SU-DHL-6 (cell line): ENCODE measurements at regions not wholly inside any gene's neighbourhood (a gene's known extent, or its start where the extent isn't known, plus 50 kb on each side); places are given as distances from the start of the nearest gene placed in this dataset.

Experiments used
- H2AFZ ChIP-seq: fragments of 200-600 bp; sonication (generic); 2 replicates; pipeline ENCODE4 v1.6.1; 2014; ENCODE audit warnings: low read depth, mild to moderate bottlenecking, moderate library complexity, mixed read lengths, antibody characterized with exemption, low read length; ENCODE audit not compliant: severe bottlenecking
- H3F3A ChIP-seq: fragments of 200-600 bp; shearing (Covaris generic); 2 replicates; pipeline ENCODE4 v1.6.0; 2016; ENCODE audit warnings: antibody characterized with exemption, mild to moderate bottlenecking; ENCODE audit not compliant: insufficient read depth
- H3K27ac ChIP-seq: fragments of 200-600 bp; sonication (generic); 2 replicates; pipeline ENCODE4 v1.5.1; 2016; ENCODE audit warnings: low read depth, mild to moderate bottlenecking, low read length, moderate library complexity, mixed read lengths
- H3K27me3 ChIP-seq: fragments of 200-600 bp; sonication (generic), shearing (Covaris generic); 2 replicates; pipeline ENCODE4 v1.6.0; 2014; ENCODE audit warnings: mild to moderate bottlenecking, low read length
- H3K36me3 ChIP-seq: fragments of 200-600 bp; sonication (generic); 2 replicates; pipeline ENCODE4 v1.6.1; 2014; ENCODE audit warnings: mild to moderate bottlenecking, low read length, mixed read lengths
- H3K4me2 ChIP-seq: fragments of 300-600, 200-600 bp; shearing (Covaris generic), sonication (generic); 2 replicates; pipeline ENCODE4 v1.6.0; 2014; ENCODE audit warnings: low read length, low read depth, mild to moderate bottlenecking; ENCODE audit not compliant: poor library complexity, severe bottlenecking
- H3K4me3 ChIP-seq: fragments of 200-600 bp; sonication (generic); 2 replicates; pipeline ENCODE4 v1.5.1; 2014; ENCODE audit warnings: antibody characterized with exemption, low read length, mild to moderate bottlenecking, mixed read lengths; ENCODE audit not compliant: insufficient read depth, poor library complexity, severe bottlenecking
- H3K79me2 ChIP-seq: fragments of 200-600 bp; sonication (generic); 2 replicates; pipeline ENCODE4 v1.6.1; 2014; ENCODE audit warnings: mild to moderate bottlenecking, low read length, moderate library complexity; ENCODE audit not compliant: insufficient read depth
- H3K9ac ChIP-seq: fragments of 200-600 bp; sonication (generic); 2 replicates; pipeline ENCODE4 v1.7.0; 2014; ENCODE audit warnings: mild to moderate bottlenecking, low read length
- H3K9me2 ChIP-seq: fragments of 200-600 bp; sonication (generic); replicated peaks from 2 replicates; pipeline ENCODE4 v1.6.1; 2014; ENCODE audit warnings: low read length; ENCODE audit not compliant: insufficient read depth
- H3K9me3 ChIP-seq: fragments of 200-600 bp; sonication (generic); 2 replicates; pipeline ENCODE4 v1.6.1; 2014; ENCODE audit warnings: low read length, mixed read lengths; ENCODE audit not compliant: insufficient read depth
- H4K20me1 ChIP-seq: fragments of 200-600 bp; sonication (generic); 2 replicates; pipeline ENCODE4 v1.6.1; 2014; ENCODE audit warnings: low read depth, mild to moderate bottlenecking, antibody characterized with exemption, low read length, moderate library complexity, mixed read lengths
- CTCF ChIP-seq: fragments of 200-600 bp; sonication (generic); IDR thresholded peaks from one replicate; pipeline ENCODE4 v1.5.1; 2017; ENCODE audit warnings: antibody characterized with exemption, mild to moderate bottlenecking, low read length, moderate library complexity; ENCODE audit not compliant: insufficient read depth, poor library complexity, severe bottlenecking
- EZH2phosphoT487 ChIP-seq: fragments of 200-600 bp; sonication (generic), shearing (Covaris generic); conservative IDR thresholded peaks from 2 replicates; pipeline ENCODE4 v1.6.1; 2018; ENCODE audit warnings: mild to moderate bottlenecking, antibody characterized with exemption, low read length, moderate library complexity, mixed read lengths

- TF ChIP-seq EZH2phosphoT487 = no peak
- no peak for TF ChIP-seq CTCF
- Histone ChIP-seq H3K9me2 (no peaks in the 10 kb centered on the region), H3K36me3 (no peaks in the 10 kb centered on the region), H3K4me3 (no peak overlapping the region), H3K27ac (no peak overlapping the region), H3F3A (no peaks in the 10 kb centered on the region), H3K27me3 (no peaks in the 10 kb centered on the region), H3K79me2 (no peaks in the 10 kb centered on the region), H3K4me2 (no peak overlapping the region), H3K9ac (no peak overlapping the region), H2AFZ (no peak overlapping the region), H4K20me1 (no peaks in the 10 kb centered on the region), H3K9me3 (no peaks in the 10 kb centered on the region)
These were observed 1366.1 kb upstream of the CDH9 start for GRCh38 chr5:28404363-28405071.

GRCh38 chr5:28403846-28404245, 1365.5 kb upstream of the CDH9 start:
- H3K9me2 ChIP-seq = no peaks in the 10 kb centered on the region
- H3K27ac ChIP-seq = no peak overlapping the region
- H2AFZ ChIP-seq = no peak overlapping the region
- H3K79me2 ChIP-seq = no peaks in the 10 kb centered on the region
- no peak overlapping the region for H3K4me3 ChIP-seq
- H3K27me3 ChIP-seq = no peaks in the 10 kb centered on the region
- no peak overlapping the region for H3K4me2 ChIP-seq
- H3K9me3 ChIP-seq = no peaks in the 10 kb centered on the region
- no peak overlapping the region for H3K9ac ChIP-seq
- no peaks in the 10 kb centered on the region for H3K36me3 ChIP-seq
- no peaks in the 10 kb centered on the region for H4K20me1 ChIP-seq
- TF ChIP-seq CTCF = no peak
- TF ChIP-seq EZH2phosphoT487 = no peak
- no peaks in the 10 kb centered on the region for H3F3A ChIP-seq

- Histone ChIP-seq H3K27ac (no peak overlapping the region), H4K20me1 (no peaks in the 10 kb centered on the region), H3K9ac (no peak overlapping the region), H3K27me3 (no peaks in the 10 kb centered on the region), H3F3A (no peaks in the 10 kb centered on the region), H3K36me3 (no peaks in the 10 kb centered on the region), H3K79me2 (no peaks in the 10 kb centered on the region), H3K9me2 (no peaks in the 10 kb centered on the region), H2AFZ (peak overlapping the region; percentile 39), H3K4me3 (no peak overlapping the region), H3K4me2 (no peak overlapping the region), H3K9me3 (no peaks in the 10 kb centered on the region)
- TF ChIP-seq EZH2phosphoT487 (no peak), CTCF (no peak)
These were observed 1364.4 kb upstream of the CDH9 start for GRCh38 chr5:28402590-28403301.
